HG02623 (cell line): ENCODE measurements at regions not wholly inside any gene's neighbourhood (a gene's known extent, or its start where the extent isn't known, plus 50 kb on each side); places are given as distances from the start of the nearest gene placed in this dataset.
"Not testable (repeated sequence)": the region's sequence is repeated elsewhere in the genome, so short reads cannot be mapped to it uniquely, and the experiment has no call there.

ENCODE experiments used
- ATAC-seq: cut with Tn5 transposase; IDR thresholded peaks from one replicate; pipeline ENCODE4 v1.9.1; 2021; ENCODE audit warnings: moderate library complexity; ENCODE audit not compliant: unreplicated experiment

DNA sequence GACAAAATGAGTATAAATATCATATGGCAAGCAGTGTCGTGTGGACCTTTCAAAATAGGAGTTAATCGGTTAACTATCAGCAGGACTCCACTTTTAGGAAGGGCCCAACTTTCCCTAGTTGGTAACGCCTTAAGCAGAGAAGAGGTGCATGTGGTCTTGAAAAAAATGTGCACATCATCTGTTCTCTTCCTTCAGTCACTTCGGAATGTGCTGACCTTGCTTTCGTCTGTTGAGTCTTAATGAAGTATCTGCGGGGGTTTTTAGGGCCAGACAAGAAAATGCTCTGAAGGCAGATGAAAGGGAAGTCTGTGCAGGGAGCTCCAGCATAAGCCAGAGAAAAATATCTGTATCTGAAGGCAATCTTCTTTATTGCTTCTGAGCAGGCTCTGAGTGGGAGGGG lies 185.2 kb downstream of the AEBP2 start:
- ATAC-seq = no peak

DNA sequence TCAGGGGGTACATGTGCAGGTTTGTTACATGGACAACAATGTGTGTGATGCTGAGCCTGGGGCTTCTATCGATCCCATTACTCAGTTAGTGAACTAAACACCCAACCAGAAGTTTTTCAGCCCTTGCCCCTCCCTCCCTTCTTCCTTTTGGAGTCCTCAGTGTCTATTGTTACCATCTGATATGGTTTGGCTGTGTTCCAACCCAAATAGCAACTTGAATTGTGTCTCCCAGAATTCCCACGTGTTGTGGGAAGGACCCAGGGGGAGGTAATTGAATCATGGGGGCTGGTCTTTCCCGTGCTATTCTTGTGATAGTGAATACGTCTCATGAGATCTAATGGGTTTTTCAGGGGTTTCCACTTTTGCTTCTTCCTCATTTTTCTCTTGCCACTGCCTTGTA lies 186.3 kb downstream of the AEBP2 start:
- not testable (repeated sequence) for ATAC-seq

DNA sequence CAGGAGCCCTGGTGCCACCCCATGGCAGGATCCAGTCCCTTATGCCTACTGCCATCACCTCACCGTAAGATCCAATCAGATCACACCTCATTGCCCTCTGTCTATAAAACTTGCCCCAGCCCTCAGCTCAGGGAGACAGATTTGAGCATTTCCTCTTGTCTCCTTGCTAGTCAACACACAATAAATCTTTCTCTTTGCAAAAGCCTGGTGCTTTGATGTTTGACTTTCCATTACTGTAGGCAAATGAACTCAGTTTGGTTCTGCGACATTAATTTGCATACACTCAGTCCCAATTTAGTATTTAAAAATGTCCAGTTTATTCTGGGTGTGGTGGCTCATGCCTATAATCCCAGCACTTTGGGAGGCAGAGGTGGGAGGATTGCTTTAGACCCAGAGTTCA lies 188.4 kb downstream of the AEBP2 start:
- ATAC-seq = no peak

- no peak for ATAC-seq
These were observed 191.2 kb downstream of the AEBP2 start for GRCh38 chr12:19630536-19630935.

DNA sequence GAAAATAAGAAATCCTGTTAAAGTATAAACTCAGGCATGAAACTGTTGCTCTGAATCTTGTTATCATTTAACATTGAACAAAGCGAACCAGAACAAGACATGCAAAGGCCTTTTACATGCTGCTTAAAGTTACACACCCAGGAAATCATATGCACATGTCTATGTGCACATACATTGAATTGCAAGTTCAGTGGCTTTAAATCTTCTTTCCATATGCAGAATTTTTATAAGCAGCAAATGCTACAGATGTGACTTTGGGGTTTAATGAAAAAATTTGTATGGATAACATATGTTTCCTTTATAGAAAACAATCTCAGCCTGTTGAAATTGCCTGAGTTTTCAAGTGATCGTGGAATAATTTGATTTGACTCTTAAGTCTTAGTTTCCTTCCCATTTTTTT lies 193.9 kb downstream of the AEBP2 start:
- no peak for ATAC-seq

DNA sequence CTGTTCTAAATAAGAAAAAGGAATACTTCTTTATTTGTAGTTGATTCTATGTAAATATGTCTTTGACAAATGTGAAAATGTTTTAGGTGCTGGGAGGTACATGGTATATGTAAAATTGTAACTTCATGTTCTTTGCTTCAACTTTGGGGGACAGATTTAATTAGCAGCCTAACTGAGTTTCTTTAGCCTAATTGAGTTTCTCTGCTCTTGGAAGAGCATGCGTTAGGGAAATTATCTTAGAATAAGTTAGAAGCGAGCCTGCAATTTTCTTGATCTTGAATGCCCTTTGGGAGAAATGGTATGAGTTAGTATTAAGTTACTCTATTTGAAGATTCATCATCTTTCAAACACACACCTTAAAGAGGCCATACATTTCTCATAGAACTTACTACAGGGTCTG lies 194.3 kb downstream of the AEBP2 start:
- no peak for ATAC-seq

- no peak for ATAC-seq
These were observed 200.6 kb downstream of the AEBP2 start for GRCh38 chr12:19639781-19640415.

- no peak for ATAC-seq
These were observed 202.2 kb downstream of the AEBP2 start for GRCh38 chr12:19641235-19642080.

GRCh38 chr12:19642345-19642744 lies 203.1 kb downstream of the AEBP2 start:
- ATAC-seq = no peak

- ATAC-seq = no peak
These were observed 204.3 kb downstream of the AEBP2 start for GRCh38 chr12:19643635-19644034.

GRCh38 chr12:19644571-19644970 lies 205.3 kb downstream of the AEBP2 start:
- ATAC-seq = no peak

DNA sequence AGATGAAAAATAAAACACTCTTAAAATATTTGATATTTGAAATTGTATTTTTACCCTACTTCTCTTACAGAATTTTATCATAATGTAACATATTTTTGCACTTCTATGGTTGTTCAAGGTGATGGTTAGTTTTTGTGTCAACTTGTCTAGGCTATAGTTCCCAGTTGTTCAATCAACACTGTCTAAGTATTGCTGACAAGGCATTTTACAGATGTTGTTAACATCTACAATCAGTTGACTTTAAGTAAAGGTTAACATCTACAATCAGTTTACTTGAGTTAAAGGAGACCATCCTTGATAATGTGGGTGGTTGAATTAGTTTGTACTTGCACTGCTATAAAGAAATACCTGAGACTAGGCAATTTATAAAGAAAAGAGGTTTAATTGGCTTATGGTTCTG lies 206.5 kb downstream of the AEBP2 start:
- ATAC-seq = no peak

- no peak for ATAC-seq
These were observed 207.3 kb downstream of the AEBP2 start for GRCh38 chr12:19646599-19646998.

GRCh38 chr12:19647806-19648556 lies 208.7 kb downstream of the AEBP2 start:
- no peak for ATAC-seq

DNA sequence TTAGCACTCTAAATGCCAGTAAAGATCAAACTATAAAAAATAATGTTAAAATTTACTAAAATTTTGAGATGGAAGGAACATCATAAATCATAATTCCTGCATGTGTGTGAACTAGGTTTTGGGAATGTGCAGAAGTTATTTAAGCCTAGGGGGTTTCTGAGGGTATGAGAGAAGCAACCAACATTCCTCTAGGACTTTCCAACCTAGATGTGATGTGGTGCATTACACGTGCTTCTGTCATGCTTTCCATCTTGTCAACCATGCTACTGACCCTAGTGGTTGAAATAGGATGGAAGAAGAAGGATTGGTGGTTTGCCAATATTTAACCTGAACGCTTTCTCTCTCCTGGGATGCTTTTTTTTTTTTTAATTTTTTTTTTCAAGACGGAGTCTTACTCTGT lies 209.3 kb downstream of the AEBP2 start:
- no peak for ATAC-seq

GRCh38 chr12:19652386-19652785 lies 213.1 kb downstream of the AEBP2 start:
- no peak for ATAC-seq

- ATAC-seq = no peak
These were observed 215.5 kb downstream of the AEBP2 start for GRCh38 chr12:19654650-19655376.

DNA sequence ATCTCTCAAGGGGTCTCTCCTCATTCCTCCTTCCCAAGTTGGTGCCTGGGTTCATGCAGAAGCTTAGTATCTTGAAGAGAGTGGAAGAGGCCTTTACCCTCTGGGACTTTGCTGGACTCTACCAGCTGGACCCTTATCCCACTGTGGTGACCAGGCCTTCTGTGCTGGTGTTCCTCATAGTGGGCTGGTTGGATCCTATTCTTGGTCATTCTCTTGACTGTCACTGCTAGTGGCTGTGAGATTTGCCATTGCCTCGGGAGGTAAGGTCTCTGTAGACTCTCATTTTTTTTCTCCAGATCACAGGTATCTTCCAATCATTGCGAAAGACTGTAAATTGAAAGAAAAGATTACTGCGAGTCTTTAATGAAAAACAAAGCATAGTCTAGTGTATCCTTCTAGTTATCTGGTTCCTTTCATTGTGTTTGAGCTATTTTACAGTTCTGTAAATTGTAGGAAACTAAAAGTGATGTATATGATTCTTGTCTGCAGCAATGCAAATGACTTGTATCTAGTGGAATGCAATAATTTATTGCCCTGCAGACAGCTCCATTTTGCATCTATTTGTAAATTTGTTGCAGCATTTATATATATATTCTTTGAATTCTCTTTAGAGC lies 217.9 kb downstream of the AEBP2 start:
- no peak for ATAC-seq

- ATAC-seq = no peak
These were observed 218.4 kb downstream of the AEBP2 start for GRCh38 chr12:19657732-19658130.

GRCh38 chr12:19659086-19659485 lies 219.8 kb downstream of the AEBP2 start:
- ATAC-seq = no peak

DNA sequence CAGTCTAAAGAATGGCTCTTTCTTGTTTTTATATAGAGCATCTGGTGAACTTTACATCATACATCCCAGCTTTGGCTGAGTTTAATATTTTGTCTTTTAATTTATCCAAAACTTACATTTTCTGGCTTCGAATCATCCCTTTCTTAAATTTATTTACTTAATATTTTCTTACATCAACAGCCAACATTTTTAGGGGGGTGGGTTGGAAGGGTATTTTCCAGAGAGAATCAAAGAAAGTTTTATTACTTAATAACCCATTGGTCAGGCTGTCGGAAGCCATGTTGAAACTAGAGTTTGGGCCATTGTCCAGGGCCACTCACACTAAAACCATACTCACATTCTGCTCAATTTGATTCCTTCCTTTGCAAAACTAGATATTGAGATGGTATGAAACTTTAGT lies 220.2 kb downstream of the AEBP2 start:
- no peak for ATAC-seq
